K562 (cell line): ENCODE measurements at regions not wholly inside any gene's neighbourhood (a gene's known extent, or its start where the extent isn't known, plus 50 kb on each side); places are given as distances from the start of the nearest gene placed in this dataset.

Experiments used
- ATAC-seq: fragments of 200-7000 bp; cut with Tn5 transposase; 3 replicates; pipeline ENCODE4 v1.9.1; 2020; ENCODE audit warnings: moderate library complexity
- BruUV-seq: library from RNA; stranded (reverse); fragments of 400-500 nt; replicated peaks from 2 replicates; lab custom pipeline; 2021; lab: Mats Ljungman, UMichigan
- CTCF ChIA-PET: fragments of 300-600 bp; formaldehyde crosslinking; extraction: SDS; loops from one replicate; lab custom pipeline; 2021; ENCODE audit warnings: low intra/inter-chr PET ratio; lab: Yijun Ruan, JAX
- POLR2A ChIA-PET: fragments of 300-600, 350-650 bp; sonication (Branson Sonifier 250); formaldehyde crosslinking; extraction: SDS; loops from one replicate; lab custom pipeline; 2021; ENCODE audit warnings: antibody characterized with exemption, inconsistent platforms; lab: Yijun Ruan, JAX
- DNase-seq, 4 experiments: peaks; one replicate each; pipeline versions ENCODE4 v3.0.0 to v3.0.0-alpha.2; 2011 to 2018; ENCODE audit warnings: low spot score in 3 of 4, mixed read lengths in 3 of 4; ENCODE audit errors: extremely low read depth in 1 of 4
- FAIRE-seq: peaks from 2 replicates; lab custom pipeline; 2011; peaks lifted over from hg19 to GRCh38; lab: Jason Lieb, UNC
- H2AFZ ChIP-seq: 2 replicates; pipeline ENCODE4 v1.6.0; 2011; ENCODE audit warnings: low read depth, low read length, control low read depth, inconsistent platforms
- H3K27ac ChIP-seq: fragments of 200-600 bp; 3 replicates; pipeline ENCODE4 v1.8.0; 2011; ENCODE audit warnings: low read depth, mild to moderate bottlenecking, control low read depth, inconsistent platforms, low read length, moderate library complexity, mixed read lengths; ENCODE audit errors: extremely low read depth
- H3K27me3 ChIP-seq, 2 experiments: fragments of 300-600 bp in 1 of 2; 2 replicates in 1 of 2; 3 replicates in 1 of 2; pipeline versions ENCODE4 v1.6.0 to v1.8.0; 2011; ENCODE audit warnings: inconsistent platforms in 2 of 2, low read length in 2 of 2, mild to moderate bottlenecking in 1 of 2, mixed read lengths in 1 of 2, moderate library complexity in 1 of 2; ENCODE audit not compliant: control insufficient read depth in 2 of 2, insufficient read depth in 2 of 2
- H3K36me3 ChIP-seq: fragments of 300-600 bp; 3 replicates; pipeline ENCODE4 v1.8.0; 2011; ENCODE audit warnings: mild to moderate bottlenecking, low read length, inconsistent platforms; ENCODE audit not compliant: control insufficient read depth, insufficient read depth
- H3K4me1 ChIP-seq, 2 experiments: fragments of 200-600 bp in 1 of 2; replicated peaks in 1 of 2; 2 replicates in 1 of 2; 3 replicates in 1 of 2; pipeline versions ENCODE4 v1.5.1 to v1.8.0; 2011; ENCODE audit warnings: inconsistent platforms in 2 of 2, low read length in 2 of 2, mild to moderate bottlenecking in 1 of 2, mixed read lengths in 1 of 2, moderate library complexity in 1 of 2; ENCODE audit not compliant: control insufficient read depth in 2 of 2, insufficient read depth in 2 of 2
- H3K4me2 ChIP-seq: 2 replicates; pipeline ENCODE4 v1.6.1; 2011; ENCODE audit warnings: low read length, control low read depth, inconsistent platforms, mixed read lengths; ENCODE audit not compliant: insufficient read depth
- H3K4me3 ChIP-seq: fragments of 200-600 bp; sonication (generic), shearing (Covaris generic); 2 replicates; pipeline ENCODE4 v1.5.1; 2016; ENCODE audit warnings: control low read depth, inconsistent platforms
- H3K79me2 ChIP-seq: fragments of 200-600 bp; 3 replicates; pipeline ENCODE4 v1.8.0; 2011; ENCODE audit warnings: low read length, inconsistent platforms; ENCODE audit not compliant: control insufficient read depth, insufficient read depth
- H3K9ac ChIP-seq, 2 experiments: 2 replicates each; pipeline versions ENCODE4 v1.6.0 to v1.6.1; 2011; ENCODE audit warnings: low read depth in 2 of 2, low read length in 2 of 2, control low read depth in 1 of 2, inconsistent platforms in 1 of 2, mild to moderate bottlenecking in 1 of 2, mixed read lengths in 1 of 2; ENCODE audit not compliant: insufficient read depth in 1 of 2
- H3K9me1 ChIP-seq: one replicate; pipeline ENCODE4 v1.6.0; 2011; ENCODE audit warnings: inconsistent platforms, mild to moderate bottlenecking, low read length, moderate library complexity; ENCODE audit not compliant: control insufficient read depth, insufficient read depth
- H3K9me3 ChIP-seq: replicated peaks from 2 replicates; pipeline ENCODE4 v1.5.1; 2011; ENCODE audit warnings: low read depth, low read length, inconsistent platforms; ENCODE audit not compliant: control insufficient read depth, insufficient read depth
- H4K20me1 ChIP-seq: replicated peaks from 2 replicates; pipeline ENCODE4 v1.6.1; 2011; ENCODE audit warnings: low read length, inconsistent platforms, mixed read lengths; ENCODE audit not compliant: control insufficient read depth, insufficient read depth
- CC2D1A ChIP-seq: fragments of 450-650 bp; IDR thresholded peaks from 2 replicates; pipeline ENCODE4 v1.6.1; 2017; ENCODE audit warnings: mild to moderate bottlenecking
- EP300 ChIP-seq: IDR thresholded peaks from 2 replicates; pipeline ENCODE4 v1.6.1; 2012; ENCODE audit warnings: low read length, improper control_type of control experiment
- FIP1L1 ChIP-seq: fragments of 200-400 bp; formaldehyde crosslinking; IDR thresholded peaks from 2 replicates; pipeline ENCODE4 v1.6.1; 2018; ENCODE audit warnings: mild to moderate bottlenecking, low read depth, low read length; ENCODE audit not compliant: poor library complexity, severe bottlenecking
- GTF2E2 ChIP-seq: fragments of 200-800 bp; sonication (Bioruptor generic); IDR thresholded peaks from 2 replicates; pipeline ENCODE4 v1.6.1; 2016; ENCODE audit warnings: missing genetic modification characterization, missing compliant biosample characterization
- HNRNPH1 ChIP-seq: fragments of 200-400 bp; formaldehyde crosslinking; optimal IDR thresholded peaks from 2 replicates; pipeline ENCODE3; 2017; ENCODE audit warnings: low read depth, mild to moderate bottlenecking, low read length, moderate library complexity
- JUNB ChIP-seq: fragments of 450-650 bp; formaldehyde crosslinking; conservative IDR thresholded peaks from 2 replicates; pipeline ENCODE4 v1.4.0; 2020; ENCODE audit warnings: mild to moderate bottlenecking
- RBBP5 ChIP-seq: fragments of 200-600 bp; sonication (generic); IDR thresholded peaks from 2 replicates; pipeline ENCODE4 v1.6.1; 2012; ENCODE audit warnings: borderline replicate concordance, mild to moderate bottlenecking, low read length, control low read depth, inconsistent platforms; ENCODE audit not compliant: insufficient read depth, poor library complexity, severe bottlenecking
- RBM14 ChIP-seq: fragments of 200-400 bp; formaldehyde crosslinking; IDR thresholded peaks from 2 replicates; pipeline ENCODE4 v1.6.1; 2018; ENCODE audit warnings: low read depth, mild to moderate bottlenecking, low read length, moderate library complexity, borderline replicate concordance; ENCODE audit not compliant: insufficient read depth
- SAFB ChIP-seq: fragments of 200-400 bp; formaldehyde crosslinking; IDR thresholded peaks from 2 replicates; pipeline ENCODE4 v1.6.1; 2017; ENCODE audit warnings: low read depth, low read length, borderline replicate concordance
- SREBF1 ChIP-seq: fragments of 150-350 bp; IDR thresholded peaks from 2 replicates; pipeline ENCODE4 v1.6.1; 2014; ENCODE audit warnings: antibody characterized with exemption, low read depth, low read length, borderline replicate concordance
- TARDBP ChIP-seq: fragments of 450-650 bp; IDR thresholded peaks from 2 replicates; pipeline ENCODE4 v1.6.1; 2016
- TRIM28 ChIP-seq: fragments of 450-650 bp; IDR thresholded peaks from 2 replicates; pipeline ENCODE4 v1.6.1; 2017
- ZNF134 ChIP-seq: fragments of 250-450 bp; sonication (Bioruptor Pico); conservative IDR thresholded peaks from 2 replicates; pipeline ENCODE4 v1.4.0; 2020
- ZNF263 ChIP-seq: sonication (generic); formaldehyde crosslinking; IDR thresholded peaks from 2 replicates; pipeline ENCODE4 v1.8.0; 2022; ENCODE audit warnings: mild to moderate bottlenecking, missing genetic modification reagents, borderline replicate concordance
- ZNF445 ChIP-seq: fragments of 250-450 bp; sonication (Bioruptor Pico); IDR thresholded peaks from 2 replicates; pipeline ENCODE4 v1.4.0; 2020; ENCODE audit warnings: low read depth, mild to moderate bottlenecking, moderate library complexity
- WGBS: fragments of 100-300 bp; shearing (Covaris generic); methylation state at CpG from one replicate; pipeline ENCODE4 v1.1.6; 2016; ENCODE audit warnings: low coverage, mixed read lengths; ENCODE audit not compliant: insufficient coverage; ENCODE audit errors: missing lambda C conversion rate; 5-methylcytosine and 5-hydroxymethylcytosine counted together
- in situ Hi-C: fragments of 300-500 bp; cut with MboI; formaldehyde crosslinking; loops from 4 replicates; pipeline ENCODE4 v1.15.0; 2018; ENCODE audit warnings: inconsistent platforms, mixed read lengths
- intact Hi-C: fragments of 100-400 bp; cut with micrococcal nuclease; formaldehyde crosslinking; loops from 2 replicates; pipeline ENCODE4 v1.14.2; 2022
- TF ChIP-seq, protein P1 (sequence below), 2 experiments: IDR thresholded peaks; 2 replicates each; pipeline ENCODE4 v1.6.1; 2012; ENCODE audit warnings: improper control_type of control experiment in 2 of 2, low read depth in 2 of 2, low read length in 2 of 2, borderline replicate concordance in 1 of 2
- TF ChIP-seq, protein P2 (sequence below): IDR thresholded peaks from 3 replicates; pipeline ENCODE4 v1.6.1; 2011; ENCODE audit warnings: borderline replicate concordance, mild to moderate bottlenecking, moderate library complexity; ENCODE audit not compliant: insufficient read length; ENCODE audit errors: extremely low read depth

DNA sequence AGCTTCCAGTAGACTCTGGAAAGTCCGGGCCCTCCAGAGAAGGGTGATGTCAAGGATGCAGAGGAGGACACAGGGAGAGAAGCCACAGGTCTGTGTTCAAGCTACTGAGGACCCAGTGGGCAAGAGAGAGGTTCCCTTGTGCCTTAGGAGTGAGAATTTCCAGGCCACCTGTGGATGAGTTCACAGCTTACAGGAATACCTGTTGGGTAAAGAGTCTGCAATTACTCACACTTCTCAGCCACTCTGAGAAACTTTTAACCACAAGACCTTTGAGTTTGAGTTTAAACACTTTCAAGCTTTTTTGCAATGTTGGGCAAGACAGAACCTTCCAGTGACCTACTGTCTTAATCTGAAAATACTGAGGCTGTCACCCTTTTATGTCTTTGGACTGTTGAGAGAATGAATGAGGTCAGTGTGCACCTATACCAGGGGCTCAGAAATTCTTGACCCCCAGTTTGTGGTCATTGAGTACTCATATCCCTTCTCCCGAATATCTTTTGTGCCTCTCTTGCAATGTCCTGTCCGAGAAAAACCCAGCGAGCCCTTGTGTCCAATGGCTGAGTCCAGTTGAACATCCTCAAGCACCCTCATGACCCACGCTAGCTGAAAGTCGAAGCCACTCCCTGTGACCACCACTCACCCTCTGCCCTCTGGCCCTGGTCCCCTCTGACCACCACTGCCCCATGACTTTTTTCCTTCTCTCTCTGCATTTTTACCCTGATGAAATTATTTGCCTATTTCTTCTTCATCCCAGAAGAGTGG, 368.5 kb upstream of the ZNF507 start:
- H3K79me2 ChIP-seq = no peaks in the 10 kb centered on the region
- TF ChIP-seq TARDBP = no peak
- TF ChIP-seq FIP1L1 = no peak
- TF ChIP-seq, protein P1, sequence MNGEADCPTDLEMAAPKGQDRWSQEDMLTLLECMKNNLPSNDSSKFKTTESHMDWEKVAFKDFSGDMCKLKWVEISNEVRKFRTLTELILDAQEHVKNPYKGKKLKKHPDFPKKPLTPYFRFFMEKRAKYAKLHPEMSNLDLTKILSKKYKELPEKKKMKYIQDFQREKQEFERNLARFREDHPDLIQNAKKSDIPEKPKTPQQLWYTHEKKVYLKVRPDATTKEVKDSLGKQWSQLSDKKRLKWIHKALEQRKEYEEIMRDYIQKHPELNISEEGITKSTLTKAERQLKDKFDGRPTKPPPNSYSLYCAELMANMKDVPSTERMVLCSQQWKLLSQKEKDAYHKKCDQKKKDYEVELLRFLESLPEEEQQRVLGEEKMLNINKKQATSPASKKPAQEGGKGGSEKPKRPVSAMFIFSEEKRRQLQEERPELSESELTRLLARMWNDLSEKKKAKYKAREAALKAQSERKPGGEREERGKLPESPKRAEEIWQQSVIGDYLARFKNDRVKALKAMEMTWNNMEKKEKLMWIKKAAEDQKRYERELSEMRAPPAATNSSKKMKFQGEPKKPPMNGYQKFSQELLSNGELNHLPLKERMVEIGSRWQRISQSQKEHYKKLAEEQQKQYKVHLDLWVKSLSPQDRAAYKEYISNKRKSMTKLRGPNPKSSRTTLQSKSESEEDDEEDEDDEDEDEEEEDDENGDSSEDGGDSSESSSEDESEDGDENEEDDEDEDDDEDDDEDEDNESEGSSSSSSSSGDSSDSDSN (IDR thresholded peaks at IDR 0.05; ENCODE audit: borderline replicate concordance in 1 of 2, low read depth in 2 of 2, low read length in 2 of 2) = no peak
- TF ChIP-seq GTF2E2 (tag) = no peak
- no peak for TF ChIP-seq HNRNPH1
- no peak for TF ChIP-seq TRIM28
- no peak for TF ChIP-seq SAFB
- TF ChIP-seq RBBP5 = no peak
- TF ChIP-seq EP300 = no peak
- no peak for TF ChIP-seq JUNB (CRISPR knock-in tag)
- no peak for TF ChIP-seq ZNF263 (CRISPR knock-in tag)
- TF ChIP-seq RBM14 = no peak
- no peak for TF ChIP-seq CC2D1A
- TF ChIP-seq, protein P2, sequence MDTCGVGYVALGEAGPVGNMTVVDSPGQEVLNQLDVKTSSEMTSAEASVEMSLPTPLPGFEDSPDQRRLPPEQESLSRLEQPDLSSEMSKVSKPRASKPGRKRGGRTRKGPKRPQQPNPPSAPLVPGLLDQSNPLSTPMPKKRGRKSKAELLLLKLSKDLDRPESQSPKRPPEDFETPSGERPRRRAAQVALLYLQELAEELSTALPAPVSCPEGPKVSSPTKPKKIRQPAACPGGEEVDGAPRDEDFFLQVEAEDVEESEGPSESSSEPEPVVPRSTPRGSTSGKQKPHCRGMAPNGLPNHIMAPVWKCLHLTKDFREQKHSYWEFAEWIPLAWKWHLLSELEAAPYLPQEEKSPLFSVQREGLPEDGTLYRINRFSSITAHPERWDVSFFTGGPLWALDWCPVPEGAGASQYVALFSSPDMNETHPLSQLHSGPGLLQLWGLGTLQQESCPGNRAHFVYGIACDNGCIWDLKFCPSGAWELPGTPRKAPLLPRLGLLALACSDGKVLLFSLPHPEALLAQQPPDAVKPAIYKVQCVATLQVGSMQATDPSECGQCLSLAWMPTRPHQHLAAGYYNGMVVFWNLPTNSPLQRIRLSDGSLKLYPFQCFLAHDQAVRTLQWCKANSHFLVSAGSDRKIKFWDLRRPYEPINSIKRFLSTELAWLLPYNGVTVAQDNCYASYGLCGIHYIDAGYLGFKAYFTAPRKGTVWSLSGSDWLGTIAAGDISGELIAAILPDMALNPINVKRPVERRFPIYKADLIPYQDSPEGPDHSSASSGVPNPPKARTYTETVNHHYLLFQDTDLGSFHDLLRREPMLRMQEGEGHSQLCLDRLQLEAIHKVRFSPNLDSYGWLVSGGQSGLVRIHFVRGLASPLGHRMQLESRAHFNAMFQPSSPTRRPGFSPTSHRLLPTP = no peak
- no peak for TF ChIP-seq SREBF1
- no peak for TF ChIP-seq ZNF134 (CRISPR knock-in tag)
- TF ChIP-seq ZNF445 (CRISPR knock-in tag) = no peak
- TF ChIP-seq, all 486 proteins: peak for 0
- no peak overlapping the region for H3K9ac ChIP-seq
- no peak overlapping the region for H2AFZ ChIP-seq
- ATAC-seq = no peak
- no peaks in the 10 kb centered on the region; the same call in 1 of the 2 replicates for H4K20me1 ChIP-seq
- no peak for FAIRE-seq
- intact Hi-C loops (no loop called here), in situ Hi-C loops (no loop called here)
- no peaks in the 10 kb centered on the region for H3K4me1 ChIP-seq
- no TSS peak for BruUV-seq
- H3K4me2 ChIP-seq = no peak overlapping the region
- 0% methylated on average over 6 of the region's 6 CpGs for WGBS
- H3K9me3 ChIP-seq = no peaks in the 10 kb centered on the region
- ChIA-PET CTCF (no interaction called here), POLR2A (interaction anchor here (0.6 kb wide), 1 partner anchor 25 kb away, joined by 3 read pairs; no protein-coding TSS in a partner anchor)
- no peak for DNase-seq
- H3K36me3 ChIP-seq = no peaks in the 10 kb centered on the region
- no peak overlapping the region for H3K27ac ChIP-seq
- peaks cover 0 to 8% of the 10 kb centered on the region in 2 experiments; a peak in 2 of 5 replicates for H3K27me3 ChIP-seq
- H3K9me1 ChIP-seq = no peaks in the 10 kb centered on the region
- H3K4me3 ChIP-seq = no peak overlapping the region
